NCI-H1417 (cell line): ENCODE measurements at regions not wholly inside any gene's neighbourhood (a gene's known extent, or its start where the extent isn't known, plus 50 kb on each side); places are given as distances from the start of the nearest gene placed in this dataset.

Experiments used
- DNase-seq, 3 experiments: peaks; one replicate each; lab custom pipeline; 2025; lab: John Stamatoyannopoulos, UW

GRCh38 chr2:176612736-176613135 is 343.5 kb downstream of the MTX2 start:
- no peak for DNase-seq

DNA sequence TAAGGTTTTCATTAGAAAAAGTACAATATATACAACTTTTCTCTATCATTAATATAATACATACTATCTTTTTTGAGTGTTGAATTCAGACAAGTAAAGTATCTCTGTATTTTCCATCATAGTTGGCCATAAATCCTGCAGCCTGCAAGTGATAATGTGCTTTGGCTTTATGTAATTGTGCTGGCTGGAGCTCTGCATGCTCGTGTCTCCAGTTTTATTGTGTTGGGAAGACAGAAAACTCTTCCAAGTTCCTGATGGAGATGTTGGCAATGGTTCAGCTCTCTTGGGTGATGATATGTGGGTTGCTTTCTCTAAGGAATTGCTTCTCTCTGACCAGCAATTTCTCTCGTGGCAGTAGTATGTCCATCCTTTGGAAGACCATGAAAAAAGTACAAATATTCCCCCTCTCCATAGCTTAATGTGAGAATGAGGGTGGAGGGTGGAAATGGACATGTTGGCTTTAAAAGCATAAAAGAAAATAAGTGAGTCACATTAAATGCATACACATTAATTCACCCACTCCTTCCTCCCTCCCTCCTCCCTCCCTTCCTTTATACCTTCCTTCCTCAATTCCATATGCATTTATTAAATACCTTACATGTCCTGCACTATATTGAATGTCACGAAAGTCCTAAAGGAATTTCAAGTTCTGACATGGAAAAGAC is 344.2 kb downstream of the MTX2 start:
- no peak for DNase-seq

- DNase-seq, result no peak
Observed at GRCh38 chr2:176614049-176614448, 344.8 kb downstream of the MTX2 start.

- peak in 1 of 3 experiments; percentile 17 for DNase-seq
Observed at GRCh38 chr2:176614930-176615329, 345.7 kb downstream of the MTX2 start.

GRCh38 chr2:176619504-176619903 is 350.3 kb downstream of the MTX2 start:
- DNase-seq, result no peak

DNA sequence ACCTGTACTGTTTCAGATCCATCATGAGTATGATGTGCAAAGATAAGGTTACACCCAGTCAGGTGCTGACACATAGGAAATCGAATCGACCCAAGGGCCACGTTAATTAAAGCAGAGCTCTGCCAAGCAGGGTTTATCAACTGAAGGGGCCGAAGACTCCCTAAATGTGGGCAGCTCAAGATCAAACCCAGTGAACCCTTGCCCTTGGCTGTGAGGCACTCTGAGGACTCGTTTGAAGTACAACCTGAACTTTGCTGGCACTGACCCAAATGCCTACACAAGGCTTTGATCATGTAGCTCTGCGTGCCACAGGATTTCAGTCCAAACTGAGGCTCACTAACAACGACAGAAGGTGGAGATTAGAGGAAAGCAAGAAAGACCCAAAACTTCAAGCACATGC is 352.1 kb downstream of the MTX2 start:
- no peak for DNase-seq

DNA sequence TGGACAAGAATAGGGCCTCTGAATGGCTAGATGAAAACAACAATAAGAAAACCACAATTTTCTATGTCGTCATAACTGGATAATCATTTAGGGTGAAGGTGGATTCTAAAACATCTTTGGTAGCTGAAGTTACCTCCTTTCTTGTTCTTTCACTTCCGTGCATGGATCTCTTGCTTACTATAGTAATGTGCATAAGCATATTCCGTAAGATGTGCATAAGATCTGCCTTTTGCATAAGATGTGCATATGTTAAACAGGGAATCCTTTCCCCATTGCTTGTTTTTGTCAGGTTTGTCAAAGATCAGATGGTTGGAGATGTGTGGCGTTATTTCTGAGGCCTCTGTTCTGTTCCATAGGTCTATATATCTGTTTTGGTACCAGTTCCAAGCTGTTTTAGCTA is 353.6 kb downstream of the MTX2 start:
- DNase-seq, result no peak

GRCh38 chr2:176626796-176627195 is 357.6 kb downstream of the MTX2 start:
- DNase-seq, result no peak

DNA sequence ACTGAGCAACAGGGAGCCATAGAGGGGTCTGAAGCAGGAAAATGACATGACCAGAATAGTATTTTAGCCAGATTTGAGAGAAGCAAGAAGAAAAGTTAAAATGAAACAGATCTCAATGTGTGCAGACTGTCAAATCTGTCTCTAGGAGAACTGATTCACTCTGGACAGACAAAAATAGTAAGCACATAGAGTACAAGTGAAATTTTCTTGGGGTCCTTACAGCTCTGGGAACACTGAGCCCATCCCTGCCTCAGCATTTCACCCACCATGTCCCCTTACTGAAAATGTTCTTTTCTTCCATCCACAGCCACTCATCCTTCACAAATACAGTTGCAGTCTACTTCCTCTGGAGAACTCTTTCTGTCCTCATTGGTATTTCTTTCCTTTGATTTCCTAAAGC is 359.2 kb downstream of the MTX2 start:
- DNase-seq, result no peak

GRCh38 chr2:176633754-176634153 is 364.5 kb downstream of the MTX2 start:
- DNase-seq, result no peak

DNA sequence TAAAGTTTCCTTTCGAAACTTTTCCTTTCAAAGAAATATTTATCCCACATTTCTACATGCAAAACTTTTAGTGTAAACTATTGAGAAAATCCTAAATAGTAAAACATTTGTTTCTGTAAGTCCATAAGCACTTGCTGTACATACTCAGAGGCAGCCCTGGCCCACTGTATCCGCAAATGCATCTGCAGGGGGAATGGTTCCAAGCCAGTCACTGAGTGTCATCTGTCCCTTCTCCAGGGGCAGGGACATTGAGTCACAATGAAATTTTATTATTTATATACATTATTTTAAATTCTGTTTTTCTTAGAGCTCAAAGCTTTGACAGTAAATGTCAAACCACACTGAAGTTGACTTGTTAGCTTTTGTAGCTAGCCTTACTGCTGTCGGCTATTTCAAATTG is 367.2 kb downstream of the MTX2 start:
- peak in 1 of 3 experiments; percentile 24 for DNase-seq

GRCh38 chr2:176637142-176637485 is 367.9 kb downstream of the MTX2 start:
- DNase-seq, result no peak

DNA sequence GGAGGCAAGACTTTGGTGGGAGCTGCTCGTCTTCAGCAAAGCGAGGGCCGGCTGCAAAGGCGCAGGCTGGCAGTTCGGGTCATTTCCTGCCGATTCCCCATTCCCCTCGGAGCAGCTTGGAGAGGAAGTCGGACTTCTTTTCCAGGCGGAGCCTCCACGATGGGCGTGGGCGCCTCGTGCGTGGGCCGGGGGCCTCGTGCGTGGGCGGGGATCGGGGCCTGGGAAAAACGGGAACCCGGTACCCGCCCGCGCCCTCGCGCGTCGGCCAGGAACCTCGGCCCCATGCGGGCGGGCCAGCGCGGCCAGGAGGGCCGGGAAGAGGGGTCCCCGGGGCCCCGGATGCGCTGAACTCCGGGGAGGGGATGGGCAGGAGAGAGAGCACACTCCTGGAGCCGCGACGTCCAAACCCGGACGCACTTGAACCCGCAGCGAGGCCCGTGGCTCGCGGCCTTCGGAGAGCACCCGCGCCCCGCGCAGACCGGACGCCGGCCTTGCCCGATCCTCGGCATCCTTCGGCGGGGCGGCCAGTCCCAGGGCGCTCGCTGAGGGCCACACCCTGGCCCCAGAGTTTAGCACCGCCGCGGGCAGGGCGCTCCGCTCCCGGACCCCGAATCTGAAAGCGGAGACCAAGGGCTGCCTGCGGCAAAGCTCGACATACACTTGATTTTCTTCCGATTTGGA is 368.4 kb downstream of the MTX2 start:
- DNase-seq, result peak; percentile 11 to 92 (median 90)

DNA sequence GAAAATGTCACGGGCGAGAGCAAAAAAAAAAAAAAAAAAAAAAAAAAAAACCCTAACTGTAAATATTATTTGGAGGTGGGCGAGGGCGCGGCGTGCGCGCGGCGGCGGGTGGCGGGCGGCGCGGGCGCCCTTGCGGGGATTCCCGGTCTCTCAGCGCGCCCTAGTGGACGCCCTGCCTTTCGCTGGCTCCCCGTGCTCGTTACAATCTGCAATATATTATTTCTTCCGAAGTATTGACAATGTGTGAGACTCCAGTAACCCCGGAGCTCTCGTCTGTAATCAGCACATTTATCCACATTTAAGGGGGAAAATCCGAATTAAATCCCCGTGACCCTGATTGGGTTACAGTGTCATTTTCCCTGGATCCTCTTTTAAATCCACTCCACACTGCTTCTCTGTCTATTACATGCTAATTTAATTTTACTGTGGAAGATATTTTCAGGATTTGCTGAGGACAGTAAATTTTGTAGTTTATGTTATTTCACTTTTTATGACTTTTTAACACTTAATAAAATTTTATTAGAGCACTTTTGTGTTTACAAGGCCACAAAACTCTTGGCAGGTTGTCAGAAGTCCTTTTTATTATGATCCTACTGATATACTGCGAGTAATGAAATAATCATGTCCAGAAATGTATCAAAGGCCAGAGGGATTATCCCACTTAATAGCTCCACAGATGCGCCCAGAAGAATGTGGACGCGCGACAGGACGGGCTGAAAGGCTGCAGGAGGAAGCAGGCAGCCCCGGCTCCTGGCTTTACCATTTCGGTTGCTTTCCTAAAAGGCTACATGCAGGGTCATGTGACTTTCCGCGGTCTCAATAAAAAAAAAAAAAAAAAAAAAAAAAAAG is 369.1 kb downstream of the MTX2 start:
- DNase-seq, result peak; percentile 62 to 86 (median 79)

DNA sequence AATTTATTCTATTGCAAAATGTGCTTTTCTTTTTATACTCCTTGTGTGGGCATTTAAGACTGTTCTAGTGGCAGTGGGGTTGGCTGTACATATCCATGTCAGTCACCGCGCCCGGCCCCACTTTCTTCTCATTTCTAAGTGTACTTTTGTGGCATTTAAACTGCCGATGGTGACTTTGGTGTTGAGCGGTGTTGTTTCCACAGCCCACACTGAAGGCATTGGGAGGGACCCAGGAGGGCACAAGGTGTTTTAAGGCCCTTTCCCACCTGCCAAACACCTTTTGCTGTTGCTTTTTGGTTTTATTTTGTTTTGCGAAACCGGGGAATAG is 369.7 kb downstream of the MTX2 start:
- no peak for DNase-seq

DNA sequence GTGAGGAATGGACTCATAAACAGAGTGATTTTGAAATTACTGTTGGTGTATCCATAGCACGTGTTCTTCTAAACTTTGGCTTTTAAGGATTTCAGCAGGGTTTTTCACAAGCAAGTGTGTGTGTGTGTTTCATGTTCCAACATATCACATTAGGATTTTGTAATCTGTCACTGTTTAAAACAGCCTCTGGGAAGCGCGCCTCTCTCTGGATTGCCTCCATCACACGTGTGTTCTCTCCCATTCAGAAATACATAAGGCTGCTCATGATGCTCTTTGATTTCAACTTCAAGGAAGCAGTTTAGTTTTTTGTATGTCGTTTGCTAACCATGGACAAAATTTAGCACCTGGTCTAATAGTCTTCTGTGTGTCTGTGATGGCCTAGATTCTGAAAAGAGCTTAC is 370.4 kb downstream of the MTX2 start:
- DNase-seq, result no peak

- DNase-seq, result no peak
Observed at GRCh38 chr2:176641436-176641835, 372.2 kb downstream of the MTX2 start.

GRCh38 chr2:176642074-176642473 is 372.8 kb downstream of the MTX2 start:
- no peak for DNase-seq

GRCh38 chr2:176643646-176644045 is 374.4 kb downstream of the MTX2 start:
- DNase-seq, result peak; percentile 57 to 84 (median 63)

- no peak for DNase-seq
Observed at GRCh38 chr2:176645494-176645893, 376.3 kb downstream of the MTX2 start.

- no peak for DNase-seq
Observed at GRCh38 chr2:176646033-176646615, 376.9 kb downstream of the MTX2 start.

GRCh38 chr2:176647325-176648165 is 378.3 kb downstream of the MTX2 start:
- peak in 2 of 3 experiments; percentile 59 to 85 for DNase-seq
